Kasumi-1 (cell line): ENCODE measurements at regions not wholly inside any gene's neighbourhood (a gene's known extent, or its start where the extent isn't known, plus 50 kb on each side); places are given as distances from the start of the nearest gene placed in this dataset.
"Not testable (repeated sequence)": the region's sequence is repeated elsewhere in the genome, so short reads cannot be mapped to it uniquely, and the experiment has no call there.

Experiments used
- DNase-seq, 2 experiments: peaks; one replicate each; lab custom pipeline; 2025; lab: John Stamatoyannopoulos, UW

- DNase-seq = no peak
Observed at GRCh38 chr9:109975574-109976295, 195.7 kb downstream of the PALM2AKAP2 start.

- no peak for DNase-seq
Observed at GRCh38 chr9:109976303-109976702, 196.3 kb downstream of the PALM2AKAP2 start.

GRCh38 chr9:109977521-109977920 is 197.5 kb downstream of the PALM2AKAP2 start:
- DNase-seq = no peak

- DNase-seq = no peak
Observed at GRCh38 chr9:109981091-109981490, 201.1 kb downstream of the PALM2AKAP2 start.

- no peak for DNase-seq
Observed at GRCh38 chr9:109986521-109986991, 206.6 kb downstream of the PALM2AKAP2 start.

- DNase-seq = no peak
Observed at GRCh38 chr9:109989296-109989695, 209.3 kb downstream of the PALM2AKAP2 start.

GRCh38 chr9:109990541-109990940 is 210.5 kb downstream of the PALM2AKAP2 start:
- no peak for DNase-seq

- DNase-seq = no peak
Observed at GRCh38 chr9:109992293-109992692, 212.3 kb downstream of the PALM2AKAP2 start.

DNA sequence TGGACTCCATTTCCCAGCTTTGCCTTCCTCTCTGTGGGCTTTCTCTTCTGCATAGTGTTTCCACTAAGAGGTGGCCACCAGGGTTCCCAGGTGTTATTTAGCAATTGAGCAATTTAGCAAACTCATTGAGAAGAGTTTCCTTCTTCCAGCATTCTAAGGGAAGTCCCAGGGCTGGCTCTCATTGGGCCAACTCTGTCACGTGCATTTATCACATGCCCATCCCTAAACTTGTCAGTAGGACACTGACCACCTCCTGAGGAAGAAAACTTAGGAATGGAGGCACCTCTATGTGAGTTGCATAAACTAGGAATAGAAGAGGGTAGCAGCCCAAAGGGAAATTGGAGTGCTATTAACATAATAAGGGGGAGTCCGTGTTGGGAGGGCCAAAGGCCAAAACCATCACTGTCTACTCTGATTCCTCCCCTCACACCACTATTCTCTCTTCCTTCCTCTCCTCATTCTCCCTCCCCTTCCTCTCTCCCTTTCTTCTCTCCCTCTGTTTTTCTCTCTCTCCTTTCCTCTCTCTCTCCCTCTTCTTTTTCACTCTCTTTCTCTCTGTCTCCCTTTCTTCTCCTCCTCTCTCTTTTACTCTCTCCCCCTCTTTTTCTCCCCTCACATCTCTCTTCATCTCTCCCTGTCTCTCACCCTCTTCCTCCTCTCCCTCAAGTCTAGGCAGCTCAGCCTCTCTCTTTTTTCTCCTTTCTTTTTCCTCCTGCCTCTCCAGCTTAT is 213.4 kb downstream of the PALM2AKAP2 start:
- no peak for DNase-seq

DNA sequence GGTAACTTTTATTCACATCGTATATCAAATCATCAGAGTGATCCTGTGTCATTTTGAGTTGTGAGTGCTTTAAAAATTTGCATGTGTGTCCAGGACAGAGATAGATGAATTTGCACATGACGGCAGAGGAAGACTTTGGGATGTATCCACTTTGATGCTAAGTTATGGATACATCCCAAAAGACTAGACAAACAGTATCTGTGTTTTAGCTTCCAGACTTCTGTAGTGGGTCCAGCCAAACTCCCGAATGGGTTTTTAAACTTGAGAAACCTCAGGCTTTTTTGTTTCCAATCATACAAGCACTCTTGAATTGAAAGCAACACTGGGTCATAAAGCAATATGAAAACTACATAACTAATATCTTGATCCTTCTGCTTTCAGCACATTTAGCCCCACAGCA is 213.8 kb downstream of the C9orf152 start:
- DNase-seq = no peak

DNA sequence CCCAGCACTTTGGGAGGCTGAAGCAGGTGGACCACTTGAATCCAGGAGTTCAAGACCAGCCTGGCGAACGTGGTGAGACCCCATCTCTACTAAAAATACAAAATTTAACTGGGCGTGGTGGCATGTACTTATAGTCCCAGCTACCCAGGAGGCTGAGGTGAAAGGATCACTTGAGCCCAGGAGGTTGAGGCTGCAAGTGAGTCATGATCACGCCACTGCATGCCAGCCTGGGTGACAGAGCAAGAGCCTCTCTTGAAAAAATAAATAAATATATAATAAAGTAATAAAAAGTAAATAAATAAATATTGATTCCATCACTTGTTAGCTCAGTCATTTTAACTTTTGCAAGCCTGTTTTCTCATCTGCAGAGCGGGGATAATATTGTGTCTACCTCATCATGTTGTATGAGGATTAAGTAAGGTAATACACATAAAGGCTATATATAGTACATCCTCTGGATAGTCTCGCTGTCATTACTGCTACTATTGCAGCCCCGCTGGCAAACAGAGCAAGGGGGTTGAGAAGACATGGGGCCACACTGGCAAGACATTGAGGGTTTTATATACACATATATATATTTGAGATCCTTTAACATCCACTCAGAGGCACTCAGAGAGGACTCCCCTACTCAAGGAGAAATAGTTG is 210.9 kb downstream of the C9orf152 start:
- no peak for DNase-seq

DNA sequence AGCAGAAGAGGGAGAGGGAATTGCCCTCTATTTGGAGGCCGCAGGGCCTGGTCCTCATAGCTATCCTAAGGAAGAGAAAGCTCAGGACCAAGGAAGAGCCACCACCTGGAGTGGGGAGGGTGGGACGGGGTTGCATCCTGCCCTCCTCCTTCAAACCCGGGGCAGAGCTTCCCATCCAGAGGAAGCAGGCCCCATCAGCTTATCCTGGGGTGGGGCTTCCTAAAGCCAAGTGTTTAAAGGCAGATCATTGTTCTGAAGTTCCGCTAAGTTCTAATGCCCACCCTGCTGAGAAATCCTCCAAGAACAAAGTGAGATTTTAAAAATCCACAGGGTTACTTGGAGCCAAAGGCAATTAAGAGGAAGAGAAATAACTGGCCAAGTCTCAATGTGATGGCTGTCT is 210.3 kb downstream of the C9orf152 start:
- DNase-seq = no peak

- not testable (repeated sequence) for DNase-seq
Observed at GRCh38 chr9:110005521-110005920, 202.4 kb downstream of the C9orf152 start.

GRCh38 chr9:110006657-110007056 is 201.3 kb downstream of the C9orf152 start:
- no peak for DNase-seq

GRCh38 chr9:110007477-110008270 is 200.3 kb downstream of the C9orf152 start:
- DNase-seq = no peak

DNA sequence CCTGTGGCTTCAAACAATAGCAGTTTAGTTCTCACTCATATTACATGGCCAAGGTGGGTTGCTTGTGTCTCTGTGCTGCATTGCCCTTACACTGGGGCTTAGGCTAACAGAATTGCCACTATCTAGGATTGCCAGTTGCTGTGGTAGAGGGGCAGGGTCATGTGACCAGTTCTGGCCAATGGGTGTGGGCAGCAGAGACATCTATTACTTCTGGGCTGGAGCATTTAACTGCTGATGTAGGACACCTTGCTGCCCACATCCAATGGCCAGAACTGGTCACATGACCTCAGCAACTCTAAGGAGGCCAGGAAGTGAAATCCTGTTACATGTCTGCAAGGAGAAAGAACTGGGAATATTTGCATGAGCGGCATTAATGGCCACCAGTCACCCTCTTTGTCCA is 199.3 kb downstream of the C9orf152 start:
- no peak for DNase-seq

DNA sequence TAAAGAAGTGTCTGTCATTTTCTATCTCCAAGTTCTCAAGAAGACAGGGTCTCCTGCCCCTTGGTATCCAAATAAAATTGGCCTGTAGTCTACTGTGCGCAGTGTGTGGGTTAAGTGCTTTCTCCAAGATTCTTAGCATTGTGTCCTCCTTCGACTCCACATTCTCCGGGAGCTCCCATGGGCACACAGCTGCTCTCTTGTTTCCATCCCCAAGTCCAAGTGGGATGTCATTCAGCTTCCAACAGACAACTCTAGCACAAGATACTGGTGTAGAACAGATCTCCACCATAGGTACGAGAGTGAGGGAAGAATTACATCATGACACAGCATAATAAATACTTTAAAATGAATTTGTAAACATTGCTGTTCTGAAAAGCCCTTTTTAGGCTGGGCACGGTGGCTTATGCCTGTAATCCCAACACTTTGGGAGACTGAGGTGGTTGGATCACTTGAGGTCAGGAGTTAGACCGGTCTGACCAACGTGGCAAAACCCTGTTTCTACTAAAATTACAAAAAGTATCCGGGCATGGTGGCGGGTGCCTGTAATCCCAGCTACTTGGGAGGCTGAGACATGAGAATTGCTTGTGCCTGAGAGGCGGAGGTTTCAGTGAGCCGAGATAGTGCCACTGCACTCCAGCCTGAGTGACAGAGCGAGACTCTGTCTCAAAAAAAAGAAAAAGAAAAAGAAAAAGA is 196.2 kb downstream of the C9orf152 start:
- no peak for DNase-seq

- DNase-seq = no peak
Observed at GRCh38 chr9:110013064-110013463, 194.9 kb downstream of the C9orf152 start.

- DNase-seq = no peak
Observed at GRCh38 chr9:110015759-110016158, 192.2 kb downstream of the C9orf152 start.

DNA sequence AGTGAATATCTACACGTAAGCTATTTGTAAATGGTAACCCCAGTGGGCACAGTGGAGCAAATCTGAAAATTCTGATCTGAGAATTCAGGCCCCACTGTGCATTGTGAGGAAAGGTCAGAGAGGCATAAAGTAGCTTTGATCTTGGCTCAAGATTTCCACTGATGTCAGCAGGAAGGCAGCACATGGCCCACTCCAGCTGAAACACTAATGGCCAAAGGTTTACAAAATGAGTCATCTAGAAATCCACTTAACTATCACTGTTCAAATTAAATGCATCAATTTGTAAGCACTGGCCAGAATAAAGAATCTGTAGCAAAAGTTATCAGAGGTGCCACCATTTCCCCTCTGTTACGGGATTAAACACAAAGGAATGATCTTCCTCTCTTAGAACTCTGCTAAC is 191.6 kb downstream of the C9orf152 start:
- DNase-seq = no peak

- DNase-seq = not testable (repeated sequence)
Observed at GRCh38 chr9:110020216-110020615, 187.7 kb downstream of the C9orf152 start.
